ENCODE measurements at regions not wholly inside any gene's neighbourhood (a gene's known extent, or its start where the extent isn't known, plus 50 kb on each side); places are given as distances from the start of the nearest gene placed in this dataset.
"Not testable (repeated sequence)": the region's sequence is repeated elsewhere in the genome, so short reads cannot be mapped to it uniquely, and the experiment has no call there.

GRCh38 chr12:90548595-90548994, 406.4 kb downstream of the CCER1 start:
- Histone ChIP-seq H3K4me1 (no peaks in the 10 kb centered on the region), H3K27ac (no peak overlapping the region), H3K27me3 (no peaks in the 10 kb centered on the region), H3K36me3 (no peaks in the 10 kb centered on the region), H3K9me3 (no peaks in the 10 kb centered on the region), H3K4me3 (no peak overlapping the region)
- intact Hi-C loops (cut with DNase I; ENCODE audit: low total_unique reads) = no loop called here
- TF ChIP-seq POLR2A (IDR thresholded peaks at IDR 0.05) = no peak
- TF ChIP-seq EP300 (IDR thresholded peaks at IDR 0.05) = no peak
- TF ChIP-seq POLR2AphosphoS5 (IDR thresholded peaks at IDR 0.05) = no peak
- no peak for TF ChIP-seq CTCF (IDR thresholded peaks at IDR 0.05)
- WGBS, 5 donors = 82 to 96% (median 90%) methylated on average over 1 of the region's 1 CpG
- DNase-seq = no peak

GRCh38 chr12:90546511-90546910, 408.5 kb downstream of the CCER1 start:
- WGBS, 5 donors = 79 to 84% (median 82%) methylated on average over 3 of the region's 3 CpGs

GRCh38 chr12:90543841-90544240, 411.1 kb downstream of the CCER1 start:
- intact Hi-C loops (cut with DNase I; ENCODE audit: low total_unique reads) = no loop called here
- no peaks in the 10 kb centered on the region for H3K9me3 ChIP-seq
- WGBS, 5 donors = 69 to 89% (median 82%) methylated on average over 4 of the region's 4 CpGs
- no peaks in the 10 kb centered on the region for H3K36me3 ChIP-seq
- peak in 1 of 2 donors; percentile 9 for DNase-seq
- no peaks in the 10 kb centered on the region for H3K4me1 ChIP-seq
- no peak overlapping the region for H3K27ac ChIP-seq
- no peaks in the 10 kb centered on the region for H3K27me3 ChIP-seq
- TF ChIP-seq POLR2A (IDR thresholded peaks at IDR 0.05) (no peak), CTCF (IDR thresholded peaks at IDR 0.05) (no peak), EP300 (IDR thresholded peaks at IDR 0.05) (no peak)
- no peak overlapping the region for H3K4me3 ChIP-seq

More at GRCh38 chr12:90546511-90546910, 408.5 kb downstream of the CCER1 start:
- H3K4me1 ChIP-seq = no peaks in the 10 kb centered on the region
- H3K4me3 ChIP-seq = no peak overlapping the region
- intact Hi-C loops (cut with DNase I; ENCODE audit: low total_unique reads) = no loop called here
- no peak for DNase-seq
- H3K36me3 ChIP-seq = no peaks in the 10 kb centered on the region
- no peaks in the 10 kb centered on the region for H3K27me3 ChIP-seq
- TF ChIP-seq EP300 (IDR thresholded peaks at IDR 0.05) = no peak
- no peak for TF ChIP-seq POLR2AphosphoS5 (IDR thresholded peaks at IDR 0.05)
- TF ChIP-seq CTCF (IDR thresholded peaks at IDR 0.05) = no peak
- TF ChIP-seq POLR2A (IDR thresholded peaks at IDR 0.05) = no peak
- no peak overlapping the region for H3K27ac ChIP-seq
- no peaks in the 10 kb centered on the region for H3K9me3 ChIP-seq

- TF ChIP-seq POLR2A (IDR thresholded peaks at IDR 0.05) (no peak), POLR2AphosphoS5 (IDR thresholded peaks at IDR 0.05) (no peak)
- Histone ChIP-seq H3K27me3 (no peaks in the 10 kb centered on the region), H3K36me3 (no peaks in the 10 kb centered on the region), H3K27ac (no peak overlapping the region), H3K9me3 (no peaks in the 10 kb centered on the region), H3K4me3 (no peak overlapping the region), H3K4me1 (no peaks in the 10 kb centered on the region)
- 46 to 63% (median 49%) methylated on average over 1 of the region's 1 CpG for WGBS, 5 donors
- intact Hi-C loops (cut with DNase I; ENCODE audit: low total_unique reads) = no loop called here
- peak in 1 of 2 donors; percentile 2 for DNase-seq
These were observed 411.6 kb downstream of the CCER1 start for GRCh38 chr12:90543374-90543773.

GRCh38 chr12:90542852-90543251, 412.1 kb downstream of the CCER1 start:
- H3K36me3 ChIP-seq; H3K4me1 ChIP-seq; H3K4me3 ChIP-seq; DNase-seq; intact Hi-C loops (cut with DNase I; ENCODE audit: low total_unique reads); H3K27me3 ChIP-seq; H3K27ac ChIP-seq; H3K9me3 ChIP-seq: not testable (repeated sequence)
- WGBS, 5 donors = 30% methylated on average over 1 of the region's 1 CpG; no CpG with 5 or more reads in 4 of the 5 donors

- H3K4me3 ChIP-seq; H3K36me3 ChIP-seq; DNase-seq; H3K27me3 ChIP-seq; H3K9me3 ChIP-seq; H3K27ac ChIP-seq; H3K4me1 ChIP-seq; intact Hi-C loops (cut with DNase I; ENCODE audit: low total_unique reads): not testable (repeated sequence)
- 82 to 86% (median 84%) methylated on average over 1 of the region's 1 CpG; no CpG with 5 or more reads in 1 of the 5 donors for WGBS, 5 donors
These were observed 421.1 kb downstream of the CCER1 start for GRCh38 chr12:90533828-90534227.

Data from stomach (tissue), 8 donors.